ENCODE measurements at regions not wholly inside any gene's neighbourhood (a gene's known extent, or its start where the extent isn't known, plus 50 kb on each side); places are given as distances from the start of the nearest gene placed in this dataset.

- peak; percentile 65 to 90 (median 80) for ATAC-seq
- intact Hi-C loops (cut with DNase I): no loop called here
- WGBS, 4 donors: 38 to 56% (median 50%) methylated on average over 19 to 22 of the region's 22 CpGs
Observed at GRCh38 chr12:111166779-111167540, 201.9 kb downstream of the PHETA1 start.

DNA sequence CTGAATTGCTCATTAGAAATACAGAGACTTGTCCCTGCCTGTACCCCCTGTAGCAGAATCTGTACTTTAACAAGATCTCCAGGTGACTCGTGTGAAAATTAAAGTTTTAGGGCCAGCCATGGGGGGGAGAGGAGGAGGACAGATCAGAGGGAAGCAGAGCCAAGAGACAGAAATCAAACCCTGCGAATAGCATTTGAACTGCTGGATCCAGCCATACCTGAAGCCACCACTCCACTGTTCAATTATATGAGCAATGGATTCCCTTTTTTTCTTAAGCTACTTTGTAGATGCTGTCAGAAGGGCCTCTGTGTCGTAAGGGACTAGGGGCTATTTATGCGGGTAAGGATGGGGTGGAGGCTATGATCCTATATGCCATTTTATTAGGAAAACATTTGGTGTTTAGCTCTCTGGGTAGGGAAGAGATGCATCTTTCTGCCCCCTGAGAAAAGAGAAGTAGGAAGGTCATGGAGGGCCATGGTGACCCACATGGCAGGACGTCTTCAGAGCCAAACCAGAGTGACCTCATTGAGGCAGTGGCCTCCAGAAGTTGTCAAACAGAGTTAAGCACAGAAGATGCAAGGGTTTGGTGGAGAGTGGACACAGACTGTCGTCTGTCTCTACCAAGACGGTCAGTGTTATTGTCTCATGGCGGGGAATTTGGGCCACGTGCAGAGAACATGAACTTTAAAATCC lies 203.9 kb downstream of the PHETA1 start:
- Histone ChIP-seq H3K9me3 (no peaks in the 10 kb centered on the region), H3K36me3 (no peaks in the 10 kb centered on the region), H3K27me3 (peaks cover 0 to 11% (median 0%) of the 10 kb centered on the region in 9 donors), H3K4me3 (no peak overlapping the region), H3K27ac (no peak overlapping the region), H3K4me1 (peaks cover 0 to 8% (median 0%) of the 10 kb centered on the region in 12 donors)
- intact Hi-C loops (cut with DNase I): no loop called here
- no peak for TF ChIP-seq CTCF (IDR thresholded peaks at IDR 0.05)
- no peak for TF ChIP-seq POLR2A (IDR thresholded peaks at IDR 0.05)
- 79 to 90% (median 84%) methylated on average over 9 of the region's 9 CpGs for WGBS, 4 donors
- DNase-seq (no peak), ATAC-seq (no peak)

More at GRCh38 chr12:111166779-111167540, 201.9 kb downstream of the PHETA1 start:
- DNase-seq: peak; percentile 72 to 84 (median 77)
- Histone ChIP-seq H3K4me1 (peaks cover 0 to 16% (median 0%) of the 10 kb centered on the region in 12 donors), H3K27me3 (peaks cover 0 to 6% (median 0%) of the 10 kb centered on the region in 9 donors), H3K9me3 (no peaks in the 10 kb centered on the region), H3K27ac (no peak overlapping the region), H3K36me3 (no peaks in the 10 kb centered on the region), H3K4me3 (no peak overlapping the region)
- TF ChIP-seq POLR2A (IDR thresholded peaks at IDR 0.05): no peak

DNA sequence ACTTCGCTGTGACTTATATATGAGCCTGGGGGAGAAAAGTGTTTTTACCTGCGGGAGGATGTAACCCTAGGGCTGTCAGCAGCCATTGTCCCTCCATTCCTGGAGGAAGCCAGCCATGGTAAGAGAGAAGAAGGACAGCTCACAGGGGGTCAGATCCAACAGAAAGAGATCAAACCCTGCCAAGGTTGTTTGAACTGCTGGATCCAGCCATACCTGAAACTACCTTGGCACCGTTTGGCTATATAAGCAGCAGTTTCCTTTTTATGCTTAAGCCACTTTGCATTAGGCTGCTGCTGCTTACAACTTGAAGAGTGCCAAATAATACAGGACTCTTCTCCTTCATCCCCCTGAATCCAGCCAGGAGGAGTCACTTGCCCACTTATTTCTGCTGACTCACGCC lies 205.5 kb downstream of the PHETA1 start:
- WGBS, 4 donors: 89 to 97% (median 92%) methylated on average over 4 of the region's 4 CpGs
- Histone ChIP-seq H3K27me3 (peaks cover 0 to 11% (median 0%) of the 10 kb centered on the region in 9 donors), H3K9me3 (no peaks in the 10 kb centered on the region), H3K4me1 (peaks cover 0 to 8% (median 0%) of the 10 kb centered on the region in 12 donors), H3K4me3 (no peak overlapping the region), H3K27ac (no peak overlapping the region), H3K36me3 (no peaks in the 10 kb centered on the region)
- no peak for DNase-seq
- no peak for TF ChIP-seq CTCF (IDR thresholded peaks at IDR 0.05)
- ATAC-seq: no peak
- intact Hi-C loops (cut with DNase I): no loop called here

DNA sequence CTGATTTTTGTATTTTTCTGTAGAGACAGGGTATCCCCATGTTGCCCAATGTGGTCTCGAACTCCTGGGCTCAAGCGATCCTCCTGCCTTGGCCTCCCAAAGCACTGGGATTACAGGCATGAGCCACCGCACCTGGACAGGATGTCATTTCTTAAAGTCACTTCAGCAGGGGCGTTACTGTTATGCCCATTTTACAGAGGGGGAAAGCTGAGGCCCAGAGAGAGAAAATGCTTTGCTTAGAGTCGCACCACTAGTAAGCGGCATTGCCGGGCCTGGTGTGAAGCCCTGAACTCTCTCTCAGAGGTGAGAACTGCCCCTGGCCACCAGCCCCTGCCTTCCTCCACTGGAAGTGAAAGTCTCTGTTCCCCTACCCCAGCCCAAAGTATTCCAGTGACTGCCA lies 207.0 kb downstream of the PHETA1 start:
- ATAC-seq (no peak), DNase-seq (no peak)
- H3K9me3 ChIP-seq: no peaks in the 10 kb centered on the region
- TF ChIP-seq CTCF (IDR thresholded peaks at IDR 0.05): no peak
- no peak for TF ChIP-seq POLR2A (IDR thresholded peaks at IDR 0.05)
- H3K27me3 ChIP-seq: peaks cover 0 to 16% (median 0%) of the 10 kb centered on the region in 9 donors
- H3K4me3 ChIP-seq: no peak overlapping the region
- H3K36me3 ChIP-seq: no peaks in the 10 kb centered on the region
- no peak overlapping the region for H3K27ac ChIP-seq
- 93 to 94% (median 93%) methylated on average over 7 of the region's 7 CpGs for WGBS, 4 donors
- peaks cover 0 to 6% (median 0%) of the 10 kb centered on the region in 12 donors for H3K4me1 ChIP-seq
- intact Hi-C loops (cut with DNase I): no loop called here

Data from heart left ventricle (tissue), 16 donors.